Esophagus muscularis mucosa (tissue), 4 donors: ENCODE measurements at regions not wholly inside any gene's neighbourhood (a gene's known extent, or its start where the extent isn't known, plus 50 kb on each side); places are given as distances from the start of the nearest gene placed in this dataset.

Experiments used
- DNase-seq: peaks from one replicate; pipeline ENCODE4 v3.0.0-alpha.2; 2017; ENCODE audit errors: extremely low spot score
- H3K27ac ChIP-seq, 4 donors: fragments of 200-600 bp; sonication (generic); replicated peaks in 1 of 4; 1 replicate in 3 of 4; 2 replicates in 1 of 4; pipeline ENCODE4 v1.5.1; 2016 to 2019; ENCODE audit warnings: mild to moderate bottlenecking in 1 of 4
- H3K27me3 ChIP-seq, 4 donors: fragments of 200-600 bp; sonication (generic); one replicate each; pipeline versions ENCODE4 v1.5.1 to v1.6.0; 2016 to 2019
- H3K36me3 ChIP-seq, 4 donors: fragments of 200-600 bp; sonication (generic); one replicate each; pipeline ENCODE4 v1.5.1; 2016 to 2019
- H3K4me1 ChIP-seq, 4 donors: fragments of 200-600 bp; sonication (generic); one replicate each; pipeline ENCODE4 v1.5.1; 2016 to 2019
- H3K4me3 ChIP-seq, 4 donors: fragments of 200-600 bp; sonication (generic); 1 replicate in 2 of 4; 2 replicates in 2 of 4; pipeline ENCODE4 v1.5.1; 2016 to 2019; ENCODE audit warnings: mild to moderate bottlenecking in 4 of 4, moderate library complexity in 1 of 4
- H3K9me3 ChIP-seq, 4 donors: fragments of 200-600 bp; sonication (generic); 1 replicate in 3 of 4; 2 replicates in 1 of 4; pipeline ENCODE4 v1.5.1; 2016 to 2019
- EP300 ChIP-seq: sonication (generic); formaldehyde crosslinking; IDR thresholded peaks from one replicate; pipeline ENCODE4 v1.6.1; 2017; ENCODE audit warnings: antibody characterized with exemption
- POLR2A ChIP-seq: fragments of 450-650 bp; IDR thresholded peaks from one replicate; pipeline ENCODE4 v1.6.1; 2017; ENCODE audit warnings: antibody characterized with exemption, moderate library complexity, mild to moderate bottlenecking, low read depth
- POLR2AphosphoS5 ChIP-seq, 2 donors: sonication (generic); formaldehyde crosslinking; IDR thresholded peaks; one replicate each; pipeline ENCODE4 v1.6.1; 2017; ENCODE audit warnings: antibody characterized with exemption in 2 of 2
- WGBS: methylation state at CpG from one replicate; pipeline ENCODE4 v1.1.5; 2018; 5-methylcytosine and 5-hydroxymethylcytosine counted together
- intact Hi-C: fragments of 100-400 bp; cut with DNase I; formaldehyde crosslinking; loops from one replicate; pipeline ENCODE4 v1.15.1; 2023
- TF ChIP-seq, protein P1 (sequence below), 3 experiments: fragments of 200-600 bp in 2 of 3; fragments of 450-650 bp in 1 of 3; sonication (generic) in 2 of 3; IDR thresholded peaks; one replicate each; pipeline ENCODE4 v1.5.1; 2017 to 2019; ENCODE audit warnings: antibody characterized with exemption in 3 of 3, mild to moderate bottlenecking in 2 of 3, moderate library complexity in 1 of 3

DNA sequence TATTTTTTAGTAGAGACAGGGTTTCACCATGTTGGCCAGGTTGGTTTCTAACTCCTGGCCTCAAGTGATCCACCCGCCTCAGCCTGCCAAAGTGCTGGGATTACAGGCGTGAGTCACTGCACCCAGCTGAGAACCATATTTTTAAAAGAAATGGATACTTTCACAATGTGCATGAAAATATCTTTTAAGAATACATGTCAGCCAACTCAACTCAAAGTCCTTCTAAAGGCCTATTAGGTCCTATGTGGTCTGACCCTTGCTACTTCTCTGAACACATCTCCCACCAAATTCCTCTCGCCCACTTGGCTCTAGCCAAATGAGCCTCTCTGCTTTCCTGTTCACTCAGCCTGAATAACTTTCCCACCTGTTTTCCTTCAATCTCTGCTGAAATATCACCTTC lies 119.6 kb downstream of the MTX2 start:
- TF ChIP-seq, protein P1, sequence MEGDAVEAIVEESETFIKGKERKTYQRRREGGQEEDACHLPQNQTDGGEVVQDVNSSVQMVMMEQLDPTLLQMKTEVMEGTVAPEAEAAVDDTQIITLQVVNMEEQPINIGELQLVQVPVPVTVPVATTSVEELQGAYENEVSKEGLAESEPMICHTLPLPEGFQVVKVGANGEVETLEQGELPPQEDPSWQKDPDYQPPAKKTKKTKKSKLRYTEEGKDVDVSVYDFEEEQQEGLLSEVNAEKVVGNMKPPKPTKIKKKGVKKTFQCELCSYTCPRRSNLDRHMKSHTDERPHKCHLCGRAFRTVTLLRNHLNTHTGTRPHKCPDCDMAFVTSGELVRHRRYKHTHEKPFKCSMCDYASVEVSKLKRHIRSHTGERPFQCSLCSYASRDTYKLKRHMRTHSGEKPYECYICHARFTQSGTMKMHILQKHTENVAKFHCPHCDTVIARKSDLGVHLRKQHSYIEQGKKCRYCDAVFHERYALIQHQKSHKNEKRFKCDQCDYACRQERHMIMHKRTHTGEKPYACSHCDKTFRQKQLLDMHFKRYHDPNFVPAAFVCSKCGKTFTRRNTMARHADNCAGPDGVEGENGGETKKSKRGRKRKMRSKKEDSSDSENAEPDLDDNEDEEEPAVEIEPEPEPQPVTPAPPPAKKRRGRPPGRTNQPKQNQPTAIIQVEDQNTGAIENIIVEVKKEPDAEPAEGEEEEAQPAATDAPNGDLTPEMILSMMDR (IDR thresholded peaks at IDR 0.05), result no peak
- 94% methylated on average over 3 of the region's 3 CpGs for WGBS
- intact Hi-C loops, result no loop called here
- Histone ChIP-seq H3K4me1 (peaks cover 8 to 16% (median 15%) of the 10 kb centered on the region in 4 donors), H3K4me3 (no peak overlapping the region), H3K36me3 (no peaks in the 10 kb centered on the region), H3K9me3 (no peaks in the 10 kb centered on the region), H3K27me3 (no peaks in the 10 kb centered on the region), H3K27ac (no peak overlapping the region)
- DNase-seq, result no peak

DNA sequence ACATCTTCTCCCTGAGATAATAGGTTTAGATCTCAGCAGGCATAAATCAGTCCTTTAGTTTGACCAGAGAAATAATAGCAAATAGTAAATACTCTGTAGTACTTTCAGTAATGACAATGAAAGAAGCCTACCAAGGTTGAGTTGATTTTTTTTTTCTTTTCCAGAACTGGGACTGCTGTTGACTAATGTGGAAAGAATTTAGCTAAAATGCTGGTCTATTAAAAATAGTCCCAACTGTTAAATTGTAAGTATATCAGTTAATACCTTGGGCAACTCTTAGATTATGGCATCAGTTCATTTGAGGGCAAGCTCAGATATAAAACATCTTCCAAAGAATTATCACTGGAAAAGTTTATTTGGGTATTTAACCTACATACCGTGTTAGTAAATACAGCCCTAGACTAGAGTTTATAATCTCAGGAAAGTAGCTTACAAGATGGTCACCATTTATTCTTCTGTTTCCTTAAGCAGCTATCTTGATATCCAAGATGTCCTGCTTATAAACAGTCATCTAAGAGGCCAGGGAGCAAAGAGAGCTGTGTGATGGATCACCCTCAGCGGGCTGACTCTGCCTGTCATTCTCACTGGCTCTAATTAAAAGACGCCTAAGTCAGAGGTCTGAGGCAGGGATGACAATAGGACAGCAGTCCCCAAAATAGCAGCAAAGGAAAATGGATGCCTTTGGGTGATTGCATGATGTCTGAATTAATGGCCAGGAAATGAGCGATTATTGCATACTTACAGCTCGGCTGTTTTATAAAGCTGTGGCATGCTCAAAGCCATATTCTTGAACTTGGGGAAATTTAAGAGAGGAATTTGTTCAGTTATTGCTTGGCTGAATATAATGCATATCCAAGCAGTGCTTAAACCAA lies 121.3 kb downstream of the MTX2 start:
- H3K27me3 ChIP-seq, result no peaks in the 10 kb centered on the region
- no peak overlapping the region for H3K4me3 ChIP-seq
- intact Hi-C loops, result no loop called here

DNA sequence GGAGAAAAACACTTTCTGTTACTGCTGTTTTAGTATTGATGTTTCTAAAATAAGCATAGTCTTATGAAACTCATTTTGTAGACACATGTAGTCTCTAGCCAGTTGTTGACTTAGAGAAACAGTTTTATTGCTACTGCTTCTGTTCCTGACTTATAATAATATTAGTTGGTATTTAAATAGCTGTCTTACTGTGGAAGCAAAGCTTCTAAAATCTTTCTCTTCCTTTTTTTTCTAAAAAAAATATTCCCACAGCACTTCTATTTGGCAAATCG lies 121.8 kb downstream of the MTX2 start:
- 91% methylated on average over 1 of the region's 1 CpG for WGBS
- DNase-seq, result no peak
- no peaks in the 10 kb centered on the region for H3K36me3 ChIP-seq
- no peak overlapping the region for H3K4me3 ChIP-seq
- TF ChIP-seq POLR2AphosphoS5 (IDR thresholded peaks at IDR 0.05) (no peak), EP300 (no peak), POLR2A (no peak)
- TF ChIP-seq, protein P1 (IDR thresholded peaks at IDR 0.05), result no peak
- intact Hi-C loops, result no loop called here
- no peak overlapping the region for H3K27ac ChIP-seq
- no peaks in the 10 kb centered on the region for H3K9me3 ChIP-seq
- no peaks in the 10 kb centered on the region for H3K27me3 ChIP-seq
- peaks cover 8 to 16% (median 15%) of the 10 kb centered on the region in 4 donors for H3K4me1 ChIP-seq

More for the DNA sequence above, 121.3 kb downstream of the MTX2 start:
- Histone ChIP-seq H3K9me3 (no peaks in the 10 kb centered on the region), H3K36me3 (no peaks in the 10 kb centered on the region), H3K4me1 (peaks cover 8 to 16% (median 15%) of the 10 kb centered on the region in 4 donors), H3K27ac (no peak overlapping the region)
- TF ChIP-seq POLR2A, result no peak
- no peak for TF ChIP-seq POLR2AphosphoS5 (IDR thresholded peaks at IDR 0.05)
- no peak for TF ChIP-seq EP300
- TF ChIP-seq, protein P1 (IDR thresholded peaks at IDR 0.05), result no peak
- DNase-seq, result no peak
- 53% methylated on average over 5 of the region's 5 CpGs for WGBS

DNA sequence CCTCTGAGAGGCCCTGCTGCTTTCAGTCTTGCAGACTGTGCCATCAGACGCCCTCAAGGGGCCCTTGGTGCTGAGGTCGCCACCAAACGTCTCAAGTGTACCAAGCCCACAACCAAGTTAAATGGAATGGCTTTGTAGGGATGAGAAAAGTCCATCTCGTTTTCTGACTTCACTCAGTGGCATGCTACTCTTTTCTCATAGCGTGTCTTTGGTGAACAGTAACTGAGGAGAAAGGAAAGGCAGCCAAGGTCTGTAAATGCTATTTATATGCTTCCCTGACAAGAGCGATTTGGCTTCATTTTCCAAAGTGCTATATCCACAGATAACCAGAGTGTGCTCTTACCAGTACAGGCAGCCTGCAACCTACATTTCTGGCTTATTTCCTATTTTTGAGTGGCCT lies 123.0 kb downstream of the MTX2 start:
- WGBS, result 61% methylated on average over 6 of the region's 6 CpGs
- no peak overlapping the region for H3K4me3 ChIP-seq
- no peaks in the 10 kb centered on the region for H3K9me3 ChIP-seq
- DNase-seq, result no peak
- no peak for TF ChIP-seq POLR2A
- no peak for TF ChIP-seq EP300
- TF ChIP-seq POLR2AphosphoS5 (IDR thresholded peaks at IDR 0.05), result no peak
- TF ChIP-seq, protein P1 (IDR thresholded peaks at IDR 0.05), result no peak
- intact Hi-C loops, result no loop called here
- no peaks in the 10 kb centered on the region for H3K27me3 ChIP-seq
- H3K27ac ChIP-seq, result no peak overlapping the region
- H3K36me3 ChIP-seq, result no peaks in the 10 kb centered on the region
- peaks cover 8 to 16% (median 15%) of the 10 kb centered on the region in 4 donors for H3K4me1 ChIP-seq
